Common myeloid progenitor, CD34-positive (primary cell): ENCODE measurements at regions not wholly inside any gene's neighbourhood (a gene's known extent, or its start where the extent isn't known, plus 50 kb on each side); places are given as distances from the start of the nearest gene placed in this dataset.
A peak's percentile ranks its signal among the peaks of the same experiment; 100 is the strongest.

Source experiments
- CTCF ChIA-PET: fragments of 350-600 bp; sonication (Branson Sonifier 250); formaldehyde crosslinking; loops from one replicate; lab custom pipeline; 2021; ENCODE audit warnings: antibody characterized with exemption; lab: Charles Lee
- POLR2A ChIA-PET: fragments of 350-600 bp; sonication (Branson Sonifier 250); formaldehyde crosslinking; loops from one replicate; lab custom pipeline; 2021; ENCODE audit warnings: antibody characterized with exemption; lab: Charles Lee
- DNase-seq, 3 donors: peaks; one replicate each; pipeline versions ENCODE4 v3.0.0 to v3.0.0-alpha.2; 2013
- H3K27ac ChIP-seq, 2 experiments: 1 replicate in 1 of 2; 2 replicates in 1 of 2; pipeline ENCODE4 v1.7.0; 2013; ENCODE audit warnings: inconsistent platforms in 2 of 2, low read length in 2 of 2, mild to moderate bottlenecking in 2 of 2, low read depth in 1 of 2, moderate library complexity in 1 of 2; ENCODE audit not compliant: severe bottlenecking in 2 of 2, insufficient read depth in 1 of 2, poor library complexity in 1 of 2
- H3K27me3 ChIP-seq, 5 experiments: replicated peaks in 2 of 5; 1 replicate in 3 of 5; 2 replicates in 2 of 5; pipeline versions ENCODE4 v1.6.1 to v1.7.0; 2013; ENCODE audit warnings: low read length in 4 of 5, mild to moderate bottlenecking in 2 of 5, moderate library complexity in 2 of 5, inconsistent platforms in 1 of 5; ENCODE audit not compliant: insufficient read depth in 5 of 5, control insufficient read depth in 4 of 5
- H3K36me3 ChIP-seq, 4 experiments: 1 replicate in 2 of 4; 2 replicates in 2 of 4; pipeline versions ENCODE4 v1.6.1 to v1.7.0; 2013; ENCODE audit warnings: low read length in 3 of 4, control low read depth in 1 of 4, mild to moderate bottlenecking in 1 of 4; ENCODE audit not compliant: control insufficient read depth in 4 of 4, insufficient read depth in 4 of 4
- H3K4me1 ChIP-seq, 4 experiments: 1 replicate in 3 of 4; 2 replicates in 1 of 4; pipeline versions ENCODE4 v1.6.1 to v1.7.1; 2013; ENCODE audit warnings: low read length in 3 of 4, mild to moderate bottlenecking in 3 of 4, control low read depth in 1 of 4, inconsistent platforms in 1 of 4, moderate library complexity in 1 of 4; ENCODE audit not compliant: control insufficient read depth in 4 of 4, insufficient read depth in 4 of 4; ENCODE audit errors: control extremely low read depth in 1 of 4
- H3K4me3 ChIP-seq, 7 experiments: 1 replicate in 4 of 7; 2 replicates in 3 of 7; pipeline versions ENCODE4 v1.5.1 to v1.7.0; 2013; ENCODE audit warnings: mild to moderate bottlenecking in 7 of 7, low read length in 6 of 7, moderate library complexity in 6 of 7, inconsistent platforms in 2 of 7, low read depth in 2 of 7, control low read depth in 1 of 7; ENCODE audit not compliant: insufficient read depth in 4 of 7, control insufficient read depth in 1 of 7; ENCODE audit errors: extremely low read depth in 1 of 7
- H3K9me3 ChIP-seq, 5 experiments: 1 replicate in 4 of 5; 2 replicates in 1 of 5; pipeline versions ENCODE4 v1.6.1 to v1.7.1; 2013; ENCODE audit warnings: low read length in 4 of 5, mild to moderate bottlenecking in 2 of 5, inconsistent platforms in 1 of 5, low read depth in 1 of 5, moderate library complexity in 1 of 5; ENCODE audit not compliant: control insufficient read depth in 4 of 5, insufficient read depth in 2 of 5; ENCODE audit errors: control extremely low read depth in 1 of 5
- WGBS: methylation state at CpG from one replicate; pipeline ENCODE4 v1.1.5; 2013; ENCODE audit not compliant: insufficient coverage; 5-methylcytosine and 5-hydroxymethylcytosine counted together

- no peak overlapping the region for H3K4me3 ChIP-seq
- WGBS: 100% methylated on average over 1 of the region's 1 CpG
- CTCF ChIA-PET: interaction anchor here (1.0 to 2.9 kb wide), 4 partner anchors 9 to 50 kb away, joined by 3 to 11 read pairs (median 6); no protein-coding TSS in a partner anchor
- no peaks in the 10 kb centered on the region for H3K27me3 ChIP-seq
- H3K36me3 ChIP-seq: no peaks in the 10 kb centered on the region
- H3K4me1 ChIP-seq: no peaks in the 10 kb centered on the region
- POLR2A ChIA-PET: no interaction called here
- DNase-seq: peak in 2 of 3 donors; percentile 22 to 25
- H3K27ac ChIP-seq: no peak overlapping the region
- H3K9me3 ChIP-seq: no peaks in the 10 kb centered on the region
Observed at GRCh38 chr4:121242188-121242750, 78.1 kb upstream of the TNIP3 start.

GRCh38 chr4:121239951-121240350 is 75.8 kb upstream of the TNIP3 start:
- DNase-seq: no peak
- WGBS: 85% methylated on average over 2 of the region's 2 CpGs
- no peaks in the 10 kb centered on the region for H3K9me3 ChIP-seq
- H3K4me1 ChIP-seq: no peaks in the 10 kb centered on the region
- CTCF ChIA-PET: interaction anchor here (1.2 to 1.8 kb wide), 2 partner anchors 11 to 12 kb away, joined by 3 to 4 read pairs; no protein-coding TSS in a partner anchor
- H3K4me3 ChIP-seq: no peak overlapping the region
- H3K27ac ChIP-seq: no peak overlapping the region
- H3K27me3 ChIP-seq: no peaks in the 10 kb centered on the region
- H3K36me3 ChIP-seq: no peaks in the 10 kb centered on the region
- POLR2A ChIA-PET: interaction anchor here (0.6 kb wide), 1 partner anchor 402 kb away, joined by 3 read pairs; no protein-coding TSS in a partner anchor

GRCh38 chr4:121238461-121238860 is 74.3 kb upstream of the TNIP3 start:
- CTCF ChIA-PET: no interaction called here
- 97% methylated on average over 26 of the region's 26 CpGs for WGBS
- Histone ChIP-seq H3K4me3 (no peak overlapping the region), H3K27ac (no peak overlapping the region), H3K27me3 (no peaks in the 10 kb centered on the region), H3K4me1 (no peaks in the 10 kb centered on the region), H3K36me3 (no peaks in the 10 kb centered on the region), H3K9me3 (no peaks in the 10 kb centered on the region)
- DNase-seq: no peak
- POLR2A ChIA-PET: no interaction called here

- CTCF ChIA-PET: no interaction called here
- H3K9me3 ChIP-seq: no peaks in the 10 kb centered on the region
- H3K4me3 ChIP-seq: no peak overlapping the region
- POLR2A ChIA-PET: no interaction called here
- no peaks in the 10 kb centered on the region for H3K4me1 ChIP-seq
- 95% methylated on average over 2 of the region's 2 CpGs for WGBS
- DNase-seq: no peak
- no peak overlapping the region for H3K27ac ChIP-seq
- H3K36me3 ChIP-seq: no peaks in the 10 kb centered on the region
- no peaks in the 10 kb centered on the region for H3K27me3 ChIP-seq
Observed at GRCh38 chr4:121237069-121237399, 72.9 kb upstream of the TNIP3 start.

GRCh38 chr4:121236353-121237068 is 72.4 kb upstream of the TNIP3 start:
- no peak for DNase-seq
- Histone ChIP-seq H3K27me3 (no peaks in the 10 kb centered on the region), H3K4me3 (no peak overlapping the region), H3K4me1 (no peaks in the 10 kb centered on the region), H3K27ac (no peak overlapping the region), H3K9me3 (no peaks in the 10 kb centered on the region), H3K36me3 (no peaks in the 10 kb centered on the region)
- CTCF ChIA-PET: interaction anchor here (1.0 kb wide), 1 partner anchor 17 kb away, joined by 3 read pairs; no protein-coding TSS in a partner anchor
- 94% methylated on average over 5 of the region's 6 CpGs for WGBS
- POLR2A ChIA-PET: no interaction called here

GRCh38 chr4:121233982-121234381 is 69.9 kb upstream of the TNIP3 start:
- CTCF ChIA-PET: no interaction called here
- WGBS: 92% methylated on average over 2 of the region's 4 CpGs
- no peaks in the 10 kb centered on the region for H3K4me1 ChIP-seq
- POLR2A ChIA-PET: no interaction called here
- H3K9me3 ChIP-seq: no peaks in the 10 kb centered on the region
- no peaks in the 10 kb centered on the region for H3K27me3 ChIP-seq
- DNase-seq: no peak
- H3K4me3 ChIP-seq: no peak overlapping the region
- H3K36me3 ChIP-seq: no peaks in the 10 kb centered on the region
- no peak overlapping the region for H3K27ac ChIP-seq

- no peak overlapping the region for H3K4me3 ChIP-seq
- H3K4me1 ChIP-seq: no peaks in the 10 kb centered on the region
- WGBS: 100% methylated on average over 2 of the region's 3 CpGs
- H3K27me3 ChIP-seq: no peaks in the 10 kb centered on the region
- no peak overlapping the region for H3K27ac ChIP-seq
- no peaks in the 10 kb centered on the region for H3K9me3 ChIP-seq
- H3K36me3 ChIP-seq: no peaks in the 10 kb centered on the region
- POLR2A ChIA-PET: no interaction called here
- DNase-seq: no peak
- CTCF ChIA-PET: no interaction called here
Observed at GRCh38 chr4:121229993-121230392, 65.9 kb upstream of the TNIP3 start.
